Activated B cell treated with CpG ODN at 0.5 μM for 24 hours (primary cell): ENCODE measurements at regions not wholly inside any gene's neighbourhood (a gene's known extent, or its start where the extent isn't known, plus 50 kb on each side); places are given as distances from the start of the nearest gene placed in this dataset.

ENCODE experiments used
- ATAC-seq: fragments of 200-7000 bp; cut with Tn5 transposase; one replicate; pipeline ENCODE4 v1.10.0; 2021; ENCODE audit warnings: low read depth, mild to moderate bottlenecking, moderate library complexity
- CTCF ChIA-PET: fragments of 350-600 bp; sonication (Branson Sonifier 250); formaldehyde crosslinking; loops from one replicate; lab custom pipeline; 2021; ENCODE audit warnings: antibody characterized with exemption; lab: Charles Lee
- POLR2A ChIA-PET: fragments of 350-600 bp; sonication (Branson Sonifier 250); formaldehyde crosslinking; loops from one replicate; lab custom pipeline; 2021; ENCODE audit warnings: antibody characterized with exemption; lab: Charles Lee
- DNase-seq: peaks from one replicate; pipeline ENCODE4 v3.0.0; 2022
- H3K27ac Mint-ChIP-seq: one replicate; pipeline ENCODE4 v1.8.0; 2020; ENCODE audit warnings: mixed read lengths
- H3K27me3 Mint-ChIP-seq: one replicate; pipeline ENCODE4 v1.8.0; 2021; ENCODE audit warnings: mixed read lengths
- H3K36me3 Mint-ChIP-seq: one replicate; pipeline ENCODE4 v1.8.0; 2021; ENCODE audit warnings: low read depth, mixed read lengths
- H3K4me1 Mint-ChIP-seq: one replicate; pipeline ENCODE4 v1.8.0; 2021; ENCODE audit warnings: mixed read lengths
- H3K4me3 Mint-ChIP-seq: one replicate; pipeline ENCODE4 v1.8.0; 2020; ENCODE audit warnings: mild to moderate bottlenecking, mixed read lengths
- H3K9me3 Mint-ChIP-seq: one replicate; pipeline ENCODE4 v1.8.0; 2020; ENCODE audit warnings: mixed read lengths
- intact Hi-C: fragments of 100-400 bp; cut with micrococcal nuclease; formaldehyde crosslinking; loops from one replicate; pipeline ENCODE4 v1.15.1; 2024
- TF ChIP-seq, protein P1 (sequence below): fragments of 200-600 bp; IDR thresholded peaks from one replicate; pipeline ENCODE4 v1.8.0; 2022; ENCODE audit warnings: antibody characterized with exemption, mild to moderate bottlenecking

GRCh38 chr18:78642296-78642951 is 337.2 kb upstream of the SALL3 start:
- TF ChIP-seq, protein P1, sequence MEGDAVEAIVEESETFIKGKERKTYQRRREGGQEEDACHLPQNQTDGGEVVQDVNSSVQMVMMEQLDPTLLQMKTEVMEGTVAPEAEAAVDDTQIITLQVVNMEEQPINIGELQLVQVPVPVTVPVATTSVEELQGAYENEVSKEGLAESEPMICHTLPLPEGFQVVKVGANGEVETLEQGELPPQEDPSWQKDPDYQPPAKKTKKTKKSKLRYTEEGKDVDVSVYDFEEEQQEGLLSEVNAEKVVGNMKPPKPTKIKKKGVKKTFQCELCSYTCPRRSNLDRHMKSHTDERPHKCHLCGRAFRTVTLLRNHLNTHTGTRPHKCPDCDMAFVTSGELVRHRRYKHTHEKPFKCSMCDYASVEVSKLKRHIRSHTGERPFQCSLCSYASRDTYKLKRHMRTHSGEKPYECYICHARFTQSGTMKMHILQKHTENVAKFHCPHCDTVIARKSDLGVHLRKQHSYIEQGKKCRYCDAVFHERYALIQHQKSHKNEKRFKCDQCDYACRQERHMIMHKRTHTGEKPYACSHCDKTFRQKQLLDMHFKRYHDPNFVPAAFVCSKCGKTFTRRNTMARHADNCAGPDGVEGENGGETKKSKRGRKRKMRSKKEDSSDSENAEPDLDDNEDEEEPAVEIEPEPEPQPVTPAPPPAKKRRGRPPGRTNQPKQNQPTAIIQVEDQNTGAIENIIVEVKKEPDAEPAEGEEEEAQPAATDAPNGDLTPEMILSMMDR, result no peak
- DNase-seq, result no peak
- intact Hi-C loops, result no loop called here
- H3K27me3 Mint-ChIP-seq, result no peaks in the 10 kb centered on the region
- H3K27ac Mint-ChIP-seq, result peak overlapping the region; percentile 15
- ChIA-PET CTCF (no interaction called here), POLR2A (no interaction called here)
- H3K36me3 Mint-ChIP-seq, result no peaks in the 10 kb centered on the region
- H3K9me3 Mint-ChIP-seq, result no peaks in the 10 kb centered on the region
- no peak overlapping the region for H3K4me3 Mint-ChIP-seq
- no peak for ATAC-seq
- peaks cover 11% of the 10 kb centered on the region for H3K4me1 Mint-ChIP-seq

DNA sequence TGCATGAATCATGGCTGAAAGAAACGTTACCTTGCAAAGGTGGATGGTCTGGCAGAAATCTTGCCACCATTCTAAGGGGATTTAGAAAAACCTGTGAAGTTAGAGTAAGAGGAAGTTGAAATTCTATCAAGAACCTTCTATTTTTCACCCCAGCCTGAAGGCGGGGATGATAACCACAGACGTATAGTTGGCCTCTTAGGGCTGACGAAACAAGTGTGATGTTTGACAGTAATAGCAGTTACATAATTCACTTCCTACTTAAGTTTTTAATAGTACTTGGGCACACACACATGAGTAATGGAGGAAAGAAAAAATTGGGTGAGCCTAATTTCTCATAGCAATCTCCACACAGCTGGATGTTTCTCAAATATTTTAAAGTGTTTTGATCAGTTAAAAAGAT is 336.6 kb upstream of the SALL3 start:
- no peak overlapping the region for H3K27ac Mint-ChIP-seq
- no peak overlapping the region for H3K4me3 Mint-ChIP-seq
- POLR2A ChIA-PET, result no interaction called here
- no peaks in the 10 kb centered on the region for H3K9me3 Mint-ChIP-seq
- DNase-seq (no peak), ATAC-seq (peak; percentile 64)
- no peaks in the 10 kb centered on the region for H3K27me3 Mint-ChIP-seq
- intact Hi-C loops, result no loop called here
- H3K4me1 Mint-ChIP-seq, result peaks cover 11% of the 10 kb centered on the region
- CTCF ChIA-PET, result no interaction called here
- TF ChIP-seq, protein P1, result no peak
- no peaks in the 10 kb centered on the region for H3K36me3 Mint-ChIP-seq

DNA sequence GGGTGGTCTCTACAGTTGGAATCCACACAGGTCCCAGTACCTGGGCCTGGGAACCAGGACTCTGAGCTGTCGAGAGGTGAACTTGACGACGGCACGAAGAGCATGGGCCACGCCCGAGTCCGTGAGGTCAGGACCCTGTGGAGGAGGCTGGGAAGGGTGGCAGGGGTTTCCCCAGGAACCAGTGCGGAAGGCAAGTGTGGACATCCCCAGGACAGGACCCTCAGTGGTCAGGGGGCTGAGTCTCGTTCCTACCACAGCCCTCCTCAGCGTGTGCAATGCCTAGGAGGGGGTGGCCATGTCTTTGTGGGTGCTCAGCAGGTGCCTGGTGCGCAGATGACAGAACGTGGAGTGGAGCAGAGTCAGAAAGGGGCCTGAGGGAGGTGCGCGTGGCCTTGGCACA is 335.6 kb upstream of the SALL3 start:
- no peaks in the 10 kb centered on the region for H3K27me3 Mint-ChIP-seq
- intact Hi-C loops, result no loop called here
- no peak overlapping the region for H3K4me3 Mint-ChIP-seq
- no peak for DNase-seq
- CTCF ChIA-PET, result no interaction called here
- no peaks in the 10 kb centered on the region for H3K36me3 Mint-ChIP-seq
- H3K9me3 Mint-ChIP-seq, result no peaks in the 10 kb centered on the region
- TF ChIP-seq, protein P1, result no peak
- POLR2A ChIA-PET, result no interaction called here
- no peak overlapping the region for H3K27ac Mint-ChIP-seq
- peaks cover 11% of the 10 kb centered on the region for H3K4me1 Mint-ChIP-seq
- ATAC-seq, result no peak

GRCh38 chr18:78645216-78645615 is 334.4 kb upstream of the SALL3 start:
- POLR2A ChIA-PET, result no interaction called here
- ATAC-seq (no peak), DNase-seq (no peak)
- TF ChIP-seq, protein P1, result no peak
- Mint-ChIP-seq H3K9me3 (no peaks in the 10 kb centered on the region), H3K36me3 (no peaks in the 10 kb centered on the region), H3K27ac (no peak overlapping the region), H3K4me3 (no peak overlapping the region), H3K4me1 (peaks cover 11% of the 10 kb centered on the region), H3K27me3 (no peaks in the 10 kb centered on the region)
- intact Hi-C loops, result no loop called here
- CTCF ChIA-PET, result no interaction called here

DNA sequence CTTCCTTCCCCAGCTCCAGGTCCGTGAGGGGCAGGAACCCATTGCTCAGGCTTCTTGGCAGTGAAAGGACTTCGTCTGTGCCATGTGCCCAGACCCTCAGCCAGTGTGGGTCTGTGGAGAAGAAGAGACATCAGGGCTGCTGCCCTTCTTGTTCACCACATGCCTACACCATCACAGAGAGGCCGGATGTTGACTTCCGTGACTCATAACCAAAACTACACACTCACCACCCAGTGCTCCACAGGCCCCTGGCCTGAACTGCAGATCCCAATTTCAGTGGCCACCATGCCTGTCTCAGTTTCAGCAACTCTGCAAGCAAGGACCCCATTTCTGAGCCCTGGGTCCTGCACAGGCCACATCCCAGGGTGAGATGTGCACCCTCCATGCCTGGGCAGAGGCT is 332.6 kb upstream of the SALL3 start:
- TF ChIP-seq, protein P1, result no peak
- no peak for DNase-seq
- no peak for ATAC-seq
- POLR2A ChIA-PET, result no interaction called here
- intact Hi-C loops, result no loop called here
- Mint-ChIP-seq H3K36me3 (no peaks in the 10 kb centered on the region), H3K4me3 (no peak overlapping the region), H3K9me3 (no peaks in the 10 kb centered on the region), H3K4me1 (peaks cover 6% of the 10 kb centered on the region), H3K27ac (no peak overlapping the region), H3K27me3 (no peaks in the 10 kb centered on the region)
- CTCF ChIA-PET, result no interaction called here
